ENCODE measurements at regions not wholly inside any gene's neighbourhood (a gene's known extent, or its start where the extent isn't known, plus 50 kb on each side); places are given as distances from the start of the nearest gene placed in this dataset.

DNA sequence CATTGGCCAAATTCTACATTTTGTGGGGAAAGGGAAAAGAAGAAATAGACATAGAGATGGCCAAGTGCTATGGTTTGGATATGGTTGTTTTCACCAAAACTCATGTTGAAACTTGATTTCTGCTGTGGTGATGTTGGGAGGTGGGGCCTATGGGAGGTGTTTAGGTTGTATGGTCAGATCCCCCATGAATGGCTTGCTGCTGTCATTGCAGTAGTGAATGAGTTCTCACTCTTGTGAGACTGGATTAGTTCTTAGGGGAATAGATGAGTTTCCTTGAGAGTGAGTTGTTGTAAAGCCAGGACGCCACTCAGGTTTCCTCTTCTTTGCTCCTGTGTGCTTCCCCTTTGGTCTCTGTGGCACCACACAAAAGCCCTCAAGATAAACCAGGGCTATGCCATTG is 242.6 kb upstream of the RFC3 start:
- TF ChIP-seq GATA2 (IDR thresholded peaks at IDR 0.05; ENCODE audit: low read depth, low read length) (no peak), GATA3 (IDR thresholded peaks at IDR 0.05; ENCODE audit: low read depth, low read length) (no peak)
